GM19025 (cell line): ENCODE measurements at regions not wholly inside any gene's neighbourhood (a gene's known extent, or its start where the extent isn't known, plus 50 kb on each side); places are given as distances from the start of the nearest gene placed in this dataset.

Experiments
- ATAC-seq: cut with Tn5 transposase; IDR thresholded peaks from one replicate; pipeline ENCODE4 v1.9.1; 2021; ENCODE audit warnings: mild to moderate bottlenecking, low read depth, moderate library complexity; ENCODE audit not compliant: unreplicated experiment

DNA sequence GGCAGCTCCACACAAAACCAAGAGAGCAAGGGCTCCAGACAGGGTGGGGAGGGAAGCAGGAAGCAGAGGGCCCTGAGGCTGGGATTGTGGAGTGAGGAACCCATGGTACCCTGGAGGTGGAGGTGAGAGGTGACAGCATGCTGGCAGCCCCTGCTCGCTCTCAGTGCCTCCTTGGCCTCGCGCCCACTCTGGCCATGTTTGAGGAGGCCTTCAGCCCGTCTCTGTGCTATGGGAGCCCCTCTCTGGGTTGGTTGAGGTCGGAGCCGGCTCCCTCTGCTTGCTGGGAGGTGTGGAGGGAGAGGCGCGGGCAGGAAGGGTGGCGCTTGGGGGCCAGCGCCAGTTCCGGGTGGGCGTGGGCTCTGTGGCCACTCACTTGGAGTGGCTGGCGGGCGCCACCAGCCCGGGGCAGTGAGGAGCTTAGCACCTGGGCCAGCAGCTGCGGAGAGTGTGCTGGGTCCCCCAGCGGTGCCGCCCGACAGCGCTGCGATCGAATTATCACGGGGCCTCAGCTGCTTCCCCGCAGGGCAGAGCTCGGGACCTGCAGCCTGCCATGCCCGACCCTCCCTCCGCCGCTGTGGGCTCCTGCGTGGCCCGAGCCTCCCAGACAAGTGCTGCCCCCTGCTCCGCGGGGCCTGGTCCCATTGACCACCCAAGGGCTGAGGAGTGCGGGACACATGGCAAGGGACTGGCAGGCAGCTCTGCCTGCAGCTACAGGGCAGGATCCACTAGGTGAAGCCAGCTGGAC lies 196.0 kb downstream of the DACT1 start:
- ATAC-seq, result no peak

DNA sequence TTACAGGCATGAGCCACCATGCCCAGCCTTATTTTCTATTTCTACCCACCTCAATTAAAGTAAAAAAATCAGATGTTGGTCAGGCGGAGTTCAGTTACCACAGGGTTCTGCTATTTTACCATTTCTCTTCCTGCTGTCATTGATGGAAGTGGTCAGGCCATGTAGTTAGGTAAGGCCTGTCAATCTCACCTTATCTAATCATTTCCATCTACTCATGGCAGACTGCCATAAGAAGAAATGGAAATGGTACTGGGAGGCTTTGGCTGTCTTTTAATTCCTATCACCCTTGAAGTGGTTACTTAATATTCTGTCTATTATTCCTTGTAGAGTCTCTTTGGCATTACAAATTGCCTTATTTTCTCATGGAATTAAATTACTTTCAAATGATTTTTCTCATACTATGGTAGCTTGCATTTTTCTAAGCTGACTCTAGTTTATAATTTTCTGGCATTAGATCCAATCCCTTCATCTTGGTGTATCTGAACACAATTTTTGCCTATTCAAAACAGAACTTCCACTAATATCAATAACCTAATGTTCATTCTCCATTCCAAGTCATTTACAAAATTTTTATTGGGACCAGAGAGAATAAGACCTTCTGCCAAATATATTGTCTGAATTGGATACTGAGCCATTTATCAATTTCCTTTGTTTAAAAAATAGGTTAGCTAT lies 198.7 kb downstream of the DACT1 start:
- no peak for ATAC-seq

DNA sequence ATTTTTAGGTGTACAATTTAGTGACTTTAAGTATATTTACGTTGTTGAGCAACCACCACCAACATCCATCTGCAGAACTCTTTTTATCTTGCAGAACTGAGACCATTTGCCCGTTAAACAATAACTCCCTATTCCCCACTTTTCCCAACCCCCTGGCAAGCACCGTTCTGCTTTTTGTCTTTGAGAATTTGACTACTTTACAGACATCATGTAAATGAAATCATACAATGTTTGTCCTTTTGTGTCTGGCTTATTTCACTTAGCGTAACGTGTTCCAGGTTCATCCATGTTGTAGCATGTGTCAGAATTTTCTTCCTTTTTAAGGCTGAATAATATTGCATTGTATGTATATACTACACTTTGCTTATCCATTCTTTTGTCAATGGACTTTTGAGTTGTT lies 201.5 kb downstream of the DACT1 start:
- no peak for ATAC-seq

DNA sequence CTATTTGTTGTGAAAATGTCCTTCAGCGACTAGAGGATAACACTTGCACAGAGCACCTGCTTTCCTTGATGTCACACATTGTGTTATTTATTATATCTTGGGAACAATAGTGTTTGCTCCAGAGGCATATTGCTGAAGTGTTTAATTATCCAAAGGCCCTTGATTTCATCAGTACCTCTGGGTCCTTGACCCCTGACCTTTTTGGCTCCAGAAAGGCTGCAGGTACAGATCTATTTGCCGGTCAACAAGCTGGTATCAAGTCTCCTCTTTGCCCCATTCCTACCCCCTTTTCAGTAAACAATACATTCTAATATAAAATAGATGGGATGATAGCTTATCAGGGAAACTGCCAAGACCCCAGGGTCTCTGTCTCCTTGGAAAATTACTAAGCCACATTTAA lies 206.8 kb downstream of the DACT1 start:
- ATAC-seq, result no peak

DNA sequence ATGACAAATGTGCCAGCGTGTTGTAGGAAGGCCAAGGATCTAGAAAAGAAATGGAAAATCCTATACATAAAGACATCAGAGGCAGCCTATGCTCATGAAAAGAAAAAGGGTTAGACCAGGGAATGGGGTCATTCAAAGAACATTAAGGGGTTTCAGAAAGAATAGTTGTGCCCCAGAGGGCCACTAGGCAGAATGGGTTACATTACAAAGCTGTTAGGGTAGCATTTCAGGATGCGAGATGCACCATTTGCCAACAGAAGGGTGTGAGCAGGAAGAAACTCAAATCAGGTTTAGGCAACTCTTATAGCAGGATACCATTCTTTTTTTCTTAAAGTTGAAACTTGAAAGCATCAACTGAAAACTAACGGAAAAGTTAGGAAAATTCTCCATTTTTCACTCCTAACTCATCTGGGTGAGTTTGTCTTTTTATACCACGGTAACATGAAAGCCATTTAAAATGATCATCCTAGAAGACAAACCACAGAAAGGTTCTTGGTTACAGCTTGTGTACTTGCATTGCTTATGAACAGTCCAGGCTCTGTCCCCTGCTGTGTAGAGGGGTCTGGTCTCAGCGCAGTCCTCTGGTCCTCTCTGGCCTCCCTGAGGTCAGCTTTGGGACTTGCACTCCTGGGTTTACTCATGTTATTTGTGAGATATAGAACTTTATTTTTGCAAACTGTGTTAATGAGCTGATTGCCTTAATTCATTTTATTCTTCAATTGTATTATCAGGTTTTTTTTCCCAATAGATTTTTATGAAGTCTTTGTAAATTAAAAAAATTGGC lies 209.1 kb downstream of the DACT1 start:
- no peak for ATAC-seq

DNA sequence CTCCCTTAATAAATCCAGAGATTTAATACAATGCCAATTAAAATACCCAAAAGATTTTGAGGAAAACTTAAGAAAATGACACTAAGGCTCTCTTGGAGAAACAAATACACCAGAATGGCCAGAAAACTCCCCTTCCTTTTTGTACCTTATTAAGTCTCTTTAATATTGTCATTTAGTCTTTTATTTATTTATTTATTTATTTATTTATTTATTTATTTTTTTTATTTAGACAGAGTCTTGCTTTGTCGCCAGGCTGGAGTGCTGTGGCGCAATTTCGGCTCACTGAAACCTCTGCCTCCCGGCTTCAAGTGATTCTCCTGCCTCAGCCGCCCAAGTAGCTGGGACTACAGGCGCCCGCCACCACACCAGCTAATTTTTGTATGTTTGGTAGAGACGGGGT lies 210.6 kb downstream of the DACT1 start:
- ATAC-seq, result no peak

DNA sequence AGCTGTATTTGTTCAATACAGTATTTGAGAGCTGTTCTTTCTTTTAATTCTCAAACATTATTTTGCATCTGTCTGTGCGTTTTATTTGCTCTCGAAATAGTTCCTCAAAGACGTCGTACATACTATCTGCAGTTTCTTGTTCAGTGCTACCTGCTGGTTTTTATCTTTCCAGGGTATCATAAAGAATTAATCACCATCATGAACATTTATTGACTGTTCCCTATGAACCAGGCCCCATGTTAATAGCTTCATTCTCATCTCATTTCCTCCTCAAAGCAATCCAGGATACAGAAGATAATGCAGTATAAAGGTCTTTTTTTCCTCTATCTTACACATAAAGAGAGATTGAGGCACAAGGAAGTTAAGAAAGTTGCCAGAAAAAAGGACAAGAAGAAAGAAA lies 211.8 kb downstream of the DACT1 start:
- no peak for ATAC-seq

DNA sequence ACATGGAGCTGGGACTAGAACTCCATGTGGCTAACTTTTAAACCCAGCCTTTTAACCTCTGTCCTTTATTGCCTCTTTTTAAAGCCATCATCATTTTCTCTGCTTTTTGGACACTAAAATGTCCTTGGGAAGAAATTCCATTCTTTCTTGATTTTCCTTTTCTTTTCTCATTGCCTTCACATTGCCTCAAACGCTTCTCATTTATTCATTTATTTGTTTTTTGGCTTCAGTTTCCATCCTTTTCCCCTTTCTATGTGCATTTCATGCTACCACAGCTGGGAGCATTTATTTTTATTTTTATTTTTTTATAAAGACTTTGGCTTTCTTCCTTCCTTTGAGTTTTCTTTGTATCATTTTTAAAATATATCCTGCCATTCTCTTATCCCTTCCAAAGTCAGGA lies 212.2 kb downstream of the DACT1 start:
- ATAC-seq, result no peak

DNA sequence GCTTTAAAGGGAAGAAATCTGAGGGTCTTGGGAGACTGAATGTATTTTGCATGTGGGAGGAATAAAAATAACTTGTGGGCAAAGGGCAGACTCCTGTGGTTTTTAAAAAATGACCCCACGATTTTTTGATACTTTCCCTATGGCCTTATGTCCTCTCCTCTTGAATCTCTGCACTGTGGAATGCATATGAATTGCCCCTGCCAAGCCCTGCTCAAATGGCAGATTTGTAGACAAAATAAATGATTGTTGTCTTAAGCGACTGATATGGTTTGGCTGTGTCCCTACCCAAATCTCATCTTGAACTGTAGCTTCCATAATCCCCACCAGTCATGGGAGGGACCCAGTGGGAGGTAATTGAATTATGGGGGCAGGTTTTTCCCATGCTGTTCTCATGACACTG lies 223.8 kb downstream of the DACT1 start:
- ATAC-seq, result no peak

DNA sequence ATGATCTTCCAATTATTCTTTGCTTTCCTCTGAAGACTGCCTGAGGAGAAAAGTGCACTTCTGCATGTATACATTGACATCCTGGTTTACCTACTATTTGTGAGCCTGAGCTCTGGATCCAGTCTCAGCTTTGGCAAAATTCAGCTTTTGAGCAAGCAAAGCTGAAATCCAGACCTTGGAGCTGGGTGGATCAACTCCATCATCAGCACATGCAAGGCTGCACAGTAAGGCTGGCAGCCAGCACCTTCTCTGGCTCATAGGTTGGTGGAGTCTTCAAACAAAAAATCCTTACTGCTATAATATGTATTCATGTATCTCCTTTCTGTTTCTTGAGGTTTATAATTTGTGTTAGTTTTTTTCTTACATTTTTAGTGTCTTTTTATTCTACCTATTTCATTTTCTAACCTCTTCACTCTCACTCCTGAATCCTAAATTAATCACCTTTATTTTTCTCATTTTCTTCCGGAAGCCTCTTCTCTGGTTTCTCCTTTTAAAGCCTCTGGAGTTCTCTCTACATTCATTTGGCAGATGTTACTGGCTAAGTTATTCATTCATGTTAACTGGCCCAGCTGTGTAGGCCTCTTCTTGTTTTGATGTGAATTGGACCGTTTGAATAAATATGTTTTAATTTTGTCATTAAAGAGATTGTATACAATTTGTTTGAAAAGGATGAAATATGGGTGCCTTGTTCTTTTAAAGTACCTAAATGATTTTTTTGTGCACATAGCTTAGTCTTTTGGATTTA lies 224.8 kb downstream of the DACT1 start:
- no peak for ATAC-seq

DNA sequence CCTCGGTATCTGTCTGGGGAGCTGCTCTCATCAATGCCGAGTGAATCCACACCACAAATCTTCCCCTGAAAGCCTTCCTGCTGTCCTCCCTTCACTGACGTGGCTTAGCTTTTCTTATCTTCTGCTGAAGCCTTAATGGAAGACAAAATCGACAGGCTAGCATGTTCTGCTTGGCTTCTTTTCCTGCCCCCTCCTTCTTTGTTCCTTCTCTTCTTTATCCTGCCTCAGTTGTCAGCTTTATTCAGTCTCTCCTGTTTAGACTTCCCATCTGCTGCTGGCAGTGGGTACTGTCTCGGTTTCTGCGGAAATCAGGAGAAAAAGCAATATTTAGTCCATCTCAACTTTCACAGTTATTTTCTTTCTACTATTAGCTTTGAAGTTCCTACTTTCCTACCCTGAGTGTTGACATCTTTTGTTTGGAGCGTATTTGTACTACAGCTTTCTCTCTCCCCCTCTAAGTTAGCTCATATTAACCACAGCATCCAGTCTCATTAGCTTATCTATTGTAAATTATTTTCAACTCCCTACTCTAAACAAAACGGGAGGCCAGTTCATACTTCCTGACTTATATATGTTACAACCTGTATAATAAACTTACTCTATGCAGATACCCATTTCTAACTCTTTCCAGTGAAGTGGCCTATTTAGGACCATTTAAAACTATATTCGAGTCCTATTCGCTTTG lies 226.0 kb downstream of the DACT1 start:
- no peak for ATAC-seq

DNA sequence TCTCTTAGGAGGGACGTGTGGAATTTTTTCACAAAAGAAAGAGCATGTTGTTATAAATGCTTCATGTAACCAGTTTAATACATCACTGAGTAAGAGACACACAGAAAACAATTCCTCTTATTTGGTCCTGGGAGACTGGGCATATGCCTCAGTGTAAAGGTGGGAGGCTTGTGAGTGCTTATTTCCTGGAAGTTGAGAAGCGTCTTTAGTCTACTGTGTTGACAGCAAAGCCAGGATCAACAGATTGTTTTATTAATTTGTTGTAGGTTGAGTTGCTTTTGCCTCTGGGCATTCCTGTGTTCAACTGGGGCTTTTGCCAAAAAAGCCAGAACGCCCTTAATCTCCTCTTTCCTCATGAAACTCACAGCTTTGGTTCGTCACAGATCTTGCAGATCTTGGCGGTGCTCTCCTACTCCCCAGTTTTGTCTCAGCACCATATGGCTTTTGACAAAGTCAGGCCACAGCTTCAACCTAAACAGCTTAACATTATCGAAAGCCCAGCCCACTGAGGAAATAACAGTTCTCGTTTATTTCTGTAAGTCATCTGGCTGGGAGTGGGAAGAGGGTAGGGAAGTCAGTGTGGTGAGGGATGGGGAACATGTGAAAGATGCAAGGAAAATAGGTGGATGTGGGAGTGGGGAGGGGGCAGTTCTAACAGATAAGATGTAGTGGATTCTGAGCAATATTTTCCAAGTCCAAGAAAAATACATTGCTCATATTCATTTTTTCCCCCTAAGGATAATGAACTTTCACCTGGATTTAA lies 227.2 kb downstream of the DACT1 start:
- no peak for ATAC-seq

DNA sequence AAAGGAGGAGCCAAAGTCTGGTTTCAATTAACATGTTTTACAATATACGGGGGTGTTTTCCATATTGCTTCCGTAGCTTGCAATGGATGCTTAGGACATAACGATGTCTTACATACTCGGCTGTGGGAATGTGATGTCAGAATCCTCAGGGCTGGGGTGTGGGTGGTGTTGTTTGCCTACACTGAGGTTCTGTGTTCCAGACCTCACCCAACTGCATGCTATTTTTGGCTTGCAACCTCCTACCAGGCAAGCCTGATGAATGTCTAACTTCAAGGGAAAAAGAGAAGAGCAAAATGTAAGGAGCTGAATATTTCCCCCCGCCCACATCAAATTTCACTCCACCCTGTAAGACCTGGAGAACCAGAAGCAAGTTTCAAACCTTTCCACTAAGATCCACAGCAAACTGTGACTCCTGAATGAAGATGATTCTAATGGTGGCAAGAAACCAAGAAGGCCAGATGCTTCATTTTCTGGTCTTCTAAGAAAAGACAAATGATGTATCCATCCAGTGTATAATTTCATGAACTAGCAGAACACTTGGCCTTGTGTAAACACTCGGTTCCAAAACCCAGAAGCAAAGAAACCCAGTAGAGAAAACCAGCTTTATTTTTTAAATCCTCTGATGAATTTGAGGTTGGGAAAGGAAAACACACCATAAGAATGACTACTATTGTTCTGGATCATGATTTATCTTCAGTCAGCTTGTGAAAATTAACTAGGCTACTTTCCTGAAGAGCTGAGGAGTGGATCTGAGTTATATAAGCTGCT lies 227.9 kb downstream of the DACT1 start:
- ATAC-seq, result no peak

DNA sequence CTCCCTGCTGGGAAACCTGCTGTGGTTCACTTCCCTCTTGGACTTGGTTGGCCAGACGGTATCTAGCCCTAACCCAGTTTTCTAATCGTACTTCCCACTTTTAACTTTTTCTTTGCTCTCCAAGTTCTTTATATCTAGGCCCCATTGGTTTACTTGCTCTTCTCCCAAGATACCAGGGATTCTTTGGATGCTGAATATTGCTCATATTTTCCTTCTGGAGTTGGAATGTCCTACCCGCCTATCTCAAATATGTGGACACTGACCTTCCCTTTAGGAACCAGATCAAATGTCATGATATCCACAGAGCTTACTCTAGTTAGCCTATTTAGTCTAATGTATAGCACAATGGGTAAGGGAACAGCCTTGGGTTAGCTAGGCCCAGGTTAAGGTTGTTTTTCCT lies 228.6 kb downstream of the DACT1 start:
- ATAC-seq, result no peak

DNA sequence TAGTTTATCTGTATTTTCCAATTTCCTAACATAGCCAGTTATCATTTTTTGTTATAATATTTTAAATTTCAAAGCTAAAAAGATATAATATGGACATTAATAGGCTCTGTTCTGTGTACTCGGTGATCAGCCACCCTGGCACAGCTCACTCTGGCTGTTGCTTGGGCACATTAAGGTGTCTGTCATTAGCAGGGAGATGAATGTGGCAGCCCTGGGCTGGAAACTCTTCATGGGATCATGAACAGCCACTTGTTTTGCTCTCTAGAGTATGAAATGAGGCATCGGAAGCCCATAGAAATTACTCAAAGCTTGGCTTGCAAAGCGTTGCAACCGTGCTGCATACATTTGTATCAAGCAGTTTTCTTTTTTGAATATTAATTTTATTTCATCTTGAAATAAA lies 233.2 kb downstream of the DACT1 start:
- no peak for ATAC-seq

DNA sequence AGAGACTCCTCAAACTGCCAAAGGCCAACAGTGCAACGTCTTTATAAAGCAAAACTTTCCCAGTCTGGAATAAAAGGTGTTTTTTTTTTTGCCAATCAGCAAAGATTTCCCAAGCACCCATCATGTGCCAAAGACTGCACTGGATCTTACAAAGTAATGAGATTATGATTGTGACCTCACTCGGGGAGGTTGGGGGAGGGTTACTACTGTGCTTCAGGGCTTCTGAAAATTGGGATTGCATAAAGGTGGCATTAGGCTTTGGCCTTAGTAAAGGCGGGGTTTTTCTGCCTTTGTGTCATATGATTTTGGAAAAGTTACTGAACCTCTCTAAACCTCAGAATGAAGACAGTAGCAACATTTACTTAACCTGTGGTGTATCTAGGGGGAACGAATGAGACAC lies 233.8 kb downstream of the DACT1 start:
- ATAC-seq, result no peak

DNA sequence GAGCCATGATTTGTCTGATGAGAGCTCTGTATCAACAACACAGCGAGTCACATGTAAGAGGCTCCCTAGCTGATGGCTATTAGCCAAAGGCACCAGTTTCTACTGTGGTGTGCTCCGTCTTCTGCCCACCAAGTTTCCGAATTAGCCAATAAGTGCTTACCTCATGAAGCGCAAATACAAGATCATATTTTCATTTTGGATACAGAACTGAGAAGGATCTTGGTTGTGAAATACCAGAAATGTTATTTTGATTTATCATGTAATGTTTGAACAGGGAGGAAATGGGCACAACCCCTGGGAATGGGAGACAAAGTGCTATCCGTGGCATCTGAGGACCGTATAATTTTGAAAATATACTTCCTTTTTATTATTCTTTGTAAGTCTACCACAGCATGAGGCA lies 234.3 kb downstream of the DACT1 start:
- no peak for ATAC-seq

DNA sequence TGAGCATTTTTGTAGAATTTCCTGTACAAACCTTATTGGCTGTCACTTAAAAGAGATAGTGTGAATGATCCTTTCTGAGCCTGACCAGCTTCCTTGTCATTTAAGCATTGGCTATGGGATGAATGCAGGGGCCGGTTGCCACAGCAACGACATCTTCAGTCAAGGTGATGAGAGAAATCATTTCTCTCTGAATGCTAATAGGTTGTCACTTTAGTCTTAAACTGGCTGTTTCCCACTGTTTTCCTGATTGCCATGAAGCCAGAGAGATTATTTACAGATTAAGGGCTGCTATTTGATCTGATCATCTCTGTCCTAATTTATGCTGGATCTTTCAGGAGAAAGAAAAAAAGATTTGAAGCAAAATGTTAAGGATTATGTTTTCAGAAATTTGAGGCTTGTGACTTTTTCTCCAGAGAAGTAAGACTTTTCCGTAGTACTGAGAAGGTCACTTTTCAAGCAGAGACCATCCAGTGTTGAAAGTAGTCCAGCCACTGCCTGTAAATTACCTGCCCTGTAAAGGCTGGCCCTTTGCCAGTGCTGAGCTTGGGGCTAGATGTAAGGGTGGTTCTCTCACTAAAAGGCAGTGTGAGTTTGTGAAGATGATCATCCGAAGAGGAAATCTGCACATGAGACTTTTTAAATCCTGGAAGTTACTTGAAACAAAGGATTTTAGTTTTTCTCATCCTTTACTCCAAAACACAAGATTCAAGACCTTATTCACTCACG lies 235.6 kb downstream of the DACT1 start:
- ATAC-seq, result no peak
